ENCODE measurements at regions not wholly inside any gene's neighbourhood (a gene's known extent, or its start where the extent isn't known, plus 50 kb on each side); places are given as distances from the start of the nearest gene placed in this dataset.

DNA sequence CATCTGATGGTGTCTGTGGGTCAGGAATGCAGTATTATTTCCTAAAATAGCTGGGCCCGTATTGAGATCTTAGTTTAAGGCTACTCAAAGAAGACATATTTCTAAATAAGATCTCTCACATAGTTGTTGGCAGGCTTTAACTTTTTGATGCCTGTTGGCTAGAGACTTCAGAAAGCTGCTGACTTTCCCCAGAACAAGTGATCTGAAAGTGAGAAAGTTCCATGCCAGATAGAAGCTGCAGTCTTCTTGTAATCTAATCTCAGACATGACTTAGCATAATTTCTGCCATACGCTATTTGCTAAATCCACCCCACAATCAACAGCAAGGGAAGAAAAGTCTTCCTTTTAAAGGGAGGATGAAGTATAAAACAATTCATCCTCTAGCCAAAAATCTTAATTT lies 867.1 kb downstream of the IGSF11 start:
- WGBS, 4 donors = 58 to 71% (median 66%) methylated on average over 2 of the region's 2 CpGs
- intact Hi-C loops (cut with DNase I) = no loop called here

DNA sequence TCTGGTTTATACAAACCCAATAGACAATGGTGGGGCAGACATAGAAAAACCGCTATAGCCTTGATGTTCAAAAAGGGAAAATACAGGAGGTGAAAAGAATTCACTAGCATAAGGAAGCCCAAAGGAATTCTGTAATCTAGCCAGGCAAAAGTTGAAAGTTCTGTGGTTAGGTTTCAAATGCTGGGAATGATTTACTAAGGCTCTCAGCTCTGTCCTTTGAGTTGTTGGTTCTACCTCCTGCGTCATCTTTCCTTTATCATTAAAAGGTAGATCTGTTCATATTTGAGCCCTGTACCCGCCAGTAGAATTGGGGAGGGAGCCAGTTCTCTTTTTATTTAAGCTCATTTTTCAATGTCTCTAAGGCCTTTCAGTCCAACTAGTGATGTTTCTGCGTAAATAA lies 866.5 kb downstream of the IGSF11 start:
- Histone ChIP-seq H3K4me1 (replicated peaks in 1 of 2) (no peaks in the 10 kb centered on the region), H3K9me3 (replicated peaks in 1 of 3) (no peaks in the 10 kb centered on the region), H3K4me3 (no peak overlapping the region), H3K27me3 (no peaks in the 10 kb centered on the region), H3K36me3 (replicated peaks in 1 of 2) (no peaks in the 10 kb centered on the region), H3K27ac (no peak overlapping the region)
- TF ChIP-seq POLR2A (IDR thresholded peaks at IDR 0.05) = no peak
- TF ChIP-seq, protein P1, sequence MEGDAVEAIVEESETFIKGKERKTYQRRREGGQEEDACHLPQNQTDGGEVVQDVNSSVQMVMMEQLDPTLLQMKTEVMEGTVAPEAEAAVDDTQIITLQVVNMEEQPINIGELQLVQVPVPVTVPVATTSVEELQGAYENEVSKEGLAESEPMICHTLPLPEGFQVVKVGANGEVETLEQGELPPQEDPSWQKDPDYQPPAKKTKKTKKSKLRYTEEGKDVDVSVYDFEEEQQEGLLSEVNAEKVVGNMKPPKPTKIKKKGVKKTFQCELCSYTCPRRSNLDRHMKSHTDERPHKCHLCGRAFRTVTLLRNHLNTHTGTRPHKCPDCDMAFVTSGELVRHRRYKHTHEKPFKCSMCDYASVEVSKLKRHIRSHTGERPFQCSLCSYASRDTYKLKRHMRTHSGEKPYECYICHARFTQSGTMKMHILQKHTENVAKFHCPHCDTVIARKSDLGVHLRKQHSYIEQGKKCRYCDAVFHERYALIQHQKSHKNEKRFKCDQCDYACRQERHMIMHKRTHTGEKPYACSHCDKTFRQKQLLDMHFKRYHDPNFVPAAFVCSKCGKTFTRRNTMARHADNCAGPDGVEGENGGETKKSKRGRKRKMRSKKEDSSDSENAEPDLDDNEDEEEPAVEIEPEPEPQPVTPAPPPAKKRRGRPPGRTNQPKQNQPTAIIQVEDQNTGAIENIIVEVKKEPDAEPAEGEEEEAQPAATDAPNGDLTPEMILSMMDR (IDR thresholded peaks at IDR 0.05) = no peak
- DNase-seq = no peak
- 83 to 89% (median 87%) methylated on average over 4 of the region's 4 CpGs for WGBS, 4 donors
- intact Hi-C loops (cut with DNase I) = no loop called here

More for the DNA sequence above, 867.1 kb downstream of the IGSF11 start:
- TF ChIP-seq, protein P1 (IDR thresholded peaks at IDR 0.05) = no peak
- no peak for TF ChIP-seq POLR2A (IDR thresholded peaks at IDR 0.05)
- no peaks in the 10 kb centered on the region for H3K27me3 ChIP-seq
- H3K4me3 ChIP-seq = no peak overlapping the region
- no peak overlapping the region for H3K27ac ChIP-seq
- no peaks in the 10 kb centered on the region for H3K36me3 ChIP-seq (replicated peaks in 1 of 2)
- no peaks in the 10 kb centered on the region for H3K4me1 ChIP-seq (replicated peaks in 1 of 2)
- no peaks in the 10 kb centered on the region for H3K9me3 ChIP-seq (replicated peaks in 1 of 3)
- no peak for DNase-seq

DNA sequence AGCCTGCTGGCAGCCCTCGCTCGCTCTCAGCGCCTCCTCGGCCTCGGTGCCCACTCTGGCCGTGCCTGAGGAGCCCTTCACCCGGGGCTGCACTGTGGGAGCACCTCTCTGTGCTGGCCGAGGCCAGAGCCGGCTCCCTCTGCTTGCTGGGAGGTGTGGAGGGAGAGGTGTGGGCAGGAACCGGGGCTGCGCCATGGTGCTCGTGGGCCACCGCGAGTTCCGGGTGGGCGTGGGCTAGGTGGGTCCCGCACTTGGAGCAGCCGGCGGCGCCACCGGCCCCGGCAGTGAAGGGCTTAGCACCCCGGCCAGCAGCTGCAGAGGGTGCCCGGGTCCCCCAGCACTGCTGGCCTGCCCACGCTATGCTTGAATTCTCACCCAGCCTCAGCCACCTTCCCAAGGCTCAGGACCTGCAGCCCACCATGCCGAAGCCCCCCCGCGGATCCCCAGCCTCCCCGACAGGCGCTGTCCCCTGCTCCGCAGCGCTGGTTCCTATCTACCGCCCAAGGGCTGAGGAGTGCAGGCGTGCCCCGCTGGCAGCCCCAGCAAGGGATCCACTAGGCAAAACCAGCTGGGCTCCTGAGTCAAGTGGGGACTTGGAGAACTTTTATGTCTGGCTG lies 863.3 kb downstream of the IGSF11 start:
- no peak for DNase-seq
- intact Hi-C loops (cut with DNase I) = no loop called here
- Histone ChIP-seq H3K4me3 (no peak overlapping the region), H3K27me3 (no peaks in the 10 kb centered on the region), H3K27ac (no peak overlapping the region), H3K36me3 (replicated peaks in 1 of 2) (no peaks in the 10 kb centered on the region), H3K9me3 (replicated peaks in 1 of 3) (no peaks in the 10 kb centered on the region), H3K4me1 (replicated peaks in 1 of 2) (no peaks in the 10 kb centered on the region)
- TF ChIP-seq POLR2A (IDR thresholded peaks at IDR 0.05) = no peak
- TF ChIP-seq, protein P1 (IDR thresholded peaks at IDR 0.05) = no peak
- 94 to 95% (median 94%) methylated on average over 7 to 35 of the region's 35 CpGs for WGBS, 4 donors

DNA sequence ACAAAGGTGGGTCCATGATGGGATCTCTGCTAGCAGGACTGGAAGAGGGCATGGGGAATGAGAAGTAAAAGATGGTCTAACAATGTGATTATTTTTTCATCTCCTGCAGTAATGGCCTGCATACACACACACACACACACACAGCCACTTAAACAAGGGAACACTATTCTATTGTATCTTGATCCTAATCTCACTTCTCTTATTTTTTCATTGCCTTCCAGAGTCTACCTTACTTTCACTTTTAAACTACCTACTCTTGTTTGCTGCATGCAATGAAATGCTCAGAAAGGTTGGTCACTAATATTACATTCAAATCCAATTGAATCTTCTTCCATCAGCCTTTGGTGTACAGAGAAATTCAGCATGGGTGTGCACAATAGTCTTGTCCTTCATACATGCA lies 853.8 kb downstream of the IGSF11 start:
- H3K9me3 ChIP-seq (replicated peaks in 1 of 3) = no peaks in the 10 kb centered on the region
- intact Hi-C loops (cut with DNase I) = no loop called here
- no peak for TF ChIP-seq POLR2A (IDR thresholded peaks at IDR 0.05)
- TF ChIP-seq, protein P1 (IDR thresholded peaks at IDR 0.05) = no peak

More for the DNA sequence above, 853.8 kb downstream of the IGSF11 start:
- Histone ChIP-seq H3K27ac (no peak overlapping the region), H3K36me3 (replicated peaks in 1 of 2) (no peaks in the 10 kb centered on the region), H3K4me3 (no peak overlapping the region), H3K27me3 (no peaks in the 10 kb centered on the region), H3K4me1 (replicated peaks in 1 of 2) (no peaks in the 10 kb centered on the region)
- DNase-seq = no peak

All from adrenal gland (tissue), 9 donors.